ENCODE measurements at regions not wholly inside any gene's neighbourhood (a gene's known extent, or its start where the extent isn't known, plus 50 kb on each side); places are given as distances from the start of the nearest gene placed in this dataset.

DNA sequence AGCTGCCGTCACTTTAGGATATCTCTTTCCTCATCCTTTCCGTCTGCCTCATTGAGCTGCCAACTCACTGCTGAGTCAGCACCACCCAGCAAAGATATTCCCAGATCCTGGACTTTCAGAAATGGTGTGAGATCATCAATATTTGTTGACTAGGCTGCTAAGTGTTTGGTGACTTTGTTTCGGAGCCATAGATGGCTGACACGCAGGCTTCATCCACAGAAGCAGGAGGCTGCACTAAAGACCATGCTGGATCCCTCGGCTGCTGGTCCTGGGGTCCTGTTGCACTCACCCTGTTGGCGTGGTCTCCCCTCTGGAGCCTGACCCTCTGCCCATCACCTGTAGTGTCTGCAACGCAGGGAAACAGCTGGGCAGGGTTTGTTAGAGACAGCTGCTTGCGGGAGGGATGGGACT lies 96.5 kb downstream of the ERMARD start:
- Histone ChIP-seq H3K9me2 (no peaks in the 10 kb centered on the region), H3K4me3 (ENCODE audit: low read depth in 2 of 2, low read length in 1 of 2) (no peak overlapping the region), H3K4me2 (no peak overlapping the region), H2AFZ (ENCODE audit: low read depth) (no peak overlapping the region), H3K4me1 (ENCODE audit: control insufficient read depth in 1 of 2, insufficient read depth in 2 of 2, low read depth in 1 of 2, low read length in 1 of 2) (no peaks in the 10 kb centered on the region), H3K27ac (ENCODE audit: low read depth in 2 of 2, low read length in 1 of 2) (no peak overlapping the region), H3K79me2 (ENCODE audit: insufficient read depth) (no peaks in the 10 kb centered on the region), H4K20me1 (ENCODE audit: insufficient read depth) (no peaks in the 10 kb centered on the region), H3K9ac (no peak overlapping the region), H3K27me3 (ENCODE audit: insufficient read depth) (no peaks in the 10 kb centered on the region), H3K36me3 (replicated peaks in 1 of 2; ENCODE audit: control insufficient read depth in 1 of 2, insufficient read depth in 2 of 2, low read length in 1 of 2) (no peaks in the 10 kb centered on the region), H3F3A (replicated peaks; ENCODE audit: insufficient read depth) (no peaks in the 10 kb centered on the region), H3K9me3 (no peaks in the 10 kb centered on the region)
- ChIA-PET POLR2A (no interaction called here), CTCF (interaction anchor here (3.9 kb wide), 1 partner anchor 16 kb away, joined by 18 read pairs; no protein-coding TSS in a partner anchor)
- TF ChIP-seq RAD21 (IDR thresholded peaks at IDR 0.05; ENCODE audit: low read length), result no peak
- TF ChIP-seq TEAD4 (IDR thresholded peaks at IDR 0.05; ENCODE audit: borderline replicate concordance, insufficient read depth), result no peak
- no peak for TF ChIP-seq RCOR1 (IDR thresholded peaks at IDR 0.05; ENCODE audit: low read length)
- TF ChIP-seq EZH2phosphoT487 (IDR thresholded peaks at IDR 0.05; ENCODE audit: borderline replicate concordance, low read depth), result no peak
- no peak for DNase-seq
- WGBS (ENCODE audit: low lambda C conversion rate), result 42% methylated on average over 6 of the region's 8 CpGs

DNA sequence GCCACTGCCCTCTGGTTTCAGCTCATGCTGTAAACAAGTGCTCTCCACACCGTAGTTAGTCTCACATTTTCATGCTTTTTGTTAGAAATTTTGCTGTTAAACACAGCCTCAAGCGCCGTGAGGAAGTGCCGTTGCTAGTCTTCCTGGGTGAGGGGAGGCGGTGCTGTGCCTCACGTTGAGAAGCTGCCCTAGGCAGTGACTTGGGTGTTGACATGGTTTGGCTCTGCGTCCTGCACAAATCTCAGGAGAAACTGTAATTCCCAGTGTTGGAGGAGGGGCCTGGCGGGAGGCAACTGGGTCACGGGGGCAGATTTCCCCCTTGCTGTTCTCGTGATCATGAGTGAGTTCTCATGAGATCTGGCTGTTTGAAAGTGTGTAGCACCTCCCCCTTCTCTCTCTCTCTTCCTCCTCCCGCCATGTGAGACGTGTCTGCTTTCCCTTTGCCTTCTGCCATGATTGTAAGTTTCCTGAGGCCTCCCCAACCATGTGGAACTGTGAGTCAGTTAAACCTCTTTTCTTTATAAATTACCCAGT lies 95.8 kb downstream of the ERMARD start:
- Histone ChIP-seq H3K4me2 (no peak overlapping the region), H3K79me2 (ENCODE audit: insufficient read depth) (no peaks in the 10 kb centered on the region), H3K9ac (no peak overlapping the region), H2AFZ (ENCODE audit: low read depth) (no peak overlapping the region), H3K36me3 (replicated peaks in 1 of 2; ENCODE audit: control insufficient read depth in 1 of 2, insufficient read depth in 2 of 2, low read length in 1 of 2) (no peaks in the 10 kb centered on the region), H4K20me1 (ENCODE audit: insufficient read depth) (no peaks in the 10 kb centered on the region), H3K4me1 (ENCODE audit: control insufficient read depth in 1 of 2, insufficient read depth in 2 of 2, low read depth in 1 of 2, low read length in 1 of 2) (no peaks in the 10 kb centered on the region), H3K9me2 (no peaks in the 10 kb centered on the region), H3K4me3 (ENCODE audit: low read depth in 2 of 2, low read length in 1 of 2) (no peak overlapping the region), H3F3A (replicated peaks; ENCODE audit: insufficient read depth) (no peaks in the 10 kb centered on the region), H3K27ac (ENCODE audit: low read depth in 2 of 2, low read length in 1 of 2) (no peak overlapping the region), H3K27me3 (ENCODE audit: insufficient read depth) (no peaks in the 10 kb centered on the region), H3K9me3 (no peaks in the 10 kb centered on the region)
- no peak for TF ChIP-seq JUND (IDR thresholded peaks at IDR 0.05)
- TF ChIP-seq TEAD4 (IDR thresholded peaks at IDR 0.05; ENCODE audit: borderline replicate concordance, insufficient read depth), result no peak
- no peak for TF ChIP-seq NRF1 (IDR thresholded peaks at IDR 0.05; ENCODE audit: low read depth, low read length)
- TF ChIP-seq, protein P1, sequence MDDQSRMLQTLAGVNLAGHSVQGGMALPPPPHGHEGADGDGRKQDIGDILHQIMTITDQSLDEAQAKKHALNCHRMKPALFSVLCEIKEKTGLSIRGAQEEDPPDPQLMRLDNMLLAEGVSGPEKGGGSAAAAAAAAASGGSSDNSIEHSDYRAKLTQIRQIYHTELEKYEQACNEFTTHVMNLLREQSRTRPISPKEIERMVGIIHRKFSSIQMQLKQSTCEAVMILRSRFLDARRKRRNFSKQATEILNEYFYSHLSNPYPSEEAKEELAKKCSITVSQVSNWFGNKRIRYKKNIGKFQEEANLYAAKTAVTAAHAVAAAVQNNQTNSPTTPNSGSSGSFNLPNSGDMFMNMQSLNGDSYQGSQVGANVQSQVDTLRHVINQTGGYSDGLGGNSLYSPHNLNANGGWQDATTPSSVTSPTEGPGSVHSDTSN (IDR thresholded peaks at IDR 0.05), result no peak
- no peak for TF ChIP-seq NFIC (IDR thresholded peaks at IDR 0.05; ENCODE audit: borderline replicate concordance)
- no peak for TF ChIP-seq YY1 (IDR thresholded peaks at IDR 0.05; ENCODE audit: low read depth)
- no peak for TF ChIP-seq MXI1 (IDR thresholded peaks at IDR 0.05; ENCODE audit: low read depth, low read length)
- TF ChIP-seq EZH2phosphoT487 (IDR thresholded peaks at IDR 0.05; ENCODE audit: borderline replicate concordance, low read depth), result no peak
- TF ChIP-seq FOXJ3 (CRISPR knock-in tag; IDR thresholded peaks at IDR 0.05), result no peak
- no peak for TF ChIP-seq SMC3 (IDR thresholded peaks at IDR 0.05; ENCODE audit: low read depth, low read length)
- no peak for TF ChIP-seq RFX5 (IDR thresholded peaks at IDR 0.05; ENCODE audit: low read length)
- POLR2A ChIA-PET, result no interaction called here
- 53% methylated on average over 10 of the region's 12 CpGs for WGBS (ENCODE audit: low lambda C conversion rate)
- DNase-seq, result no peak
- CTCF ChIA-PET, result interaction anchor here (1.2 to 3.9 kb wide), 2 partner anchors 16 to 57 kb away, joined by 3 to 18 read pairs; no protein-coding TSS in a partner anchor

Measured in SK-N-SH (cell line).